CD4-positive, alpha-beta T cell (primary cell): ENCODE measurements at regions not wholly inside any gene's neighbourhood (a gene's known extent, or its start where the extent isn't known, plus 50 kb on each side); places are given as distances from the start of the nearest gene placed in this dataset.

ENCODE experiments used
- ATAC-seq: fragments of 200-7000 bp; cut with Tn5 transposase; one replicate; pipeline ENCODE4 v1.10.0; 2022; ENCODE audit warnings: mild to moderate bottlenecking; ENCODE audit not compliant: poor library complexity
- CTCF ChIA-PET: fragments of 350-600 bp; sonication (Branson Sonifier 250); formaldehyde crosslinking; loops from one replicate; lab custom pipeline; 2021; ENCODE audit warnings: antibody characterized with exemption, inconsistent platforms; lab: Charles Lee
- POLR2A ChIA-PET: fragments of 350-600 bp; sonication (Branson Sonifier 250); formaldehyde crosslinking; loops from one replicate; lab custom pipeline; 2021; ENCODE audit warnings: antibody characterized with exemption, inconsistent platforms; lab: Charles Lee
- DNase-seq, 14 experiments: peaks; one replicate each; pipeline ENCODE4 v3.0.0-alpha.2; 2013 to 2020; ENCODE audit warnings: mixed read lengths in 2 of 14
- H3K27ac ChIP-seq, 2 donors: one replicate each; pipeline versions ENCODE4 v1.5.1 to v1.7.0; 2013; ENCODE audit warnings: low read length in 2 of 2, low read depth in 1 of 2, mild to moderate bottlenecking in 1 of 2
- H3K27me3 ChIP-seq, 2 experiments: 1 replicate in 1 of 2; 2 replicates in 1 of 2; pipeline versions ENCODE4 v1.6.1 to v1.7.0; 2013; ENCODE audit warnings: low read length in 2 of 2, control low read depth in 1 of 2, mild to moderate bottlenecking in 1 of 2, moderate library complexity in 1 of 2; ENCODE audit not compliant: insufficient read depth in 2 of 2, control insufficient read depth in 1 of 2
- H3K36me3 ChIP-seq: one replicate; pipeline ENCODE4 v1.6.1; 2013; ENCODE audit warnings: low read length, control low read depth; ENCODE audit not compliant: insufficient read depth
- H3K4me1 ChIP-seq: one replicate; pipeline ENCODE4 v1.6.1; 2013; ENCODE audit warnings: low read length, control low read depth; ENCODE audit not compliant: insufficient read depth
- H3K4me3 ChIP-seq: one replicate; pipeline ENCODE4 v1.5.1; 2013; ENCODE audit warnings: mild to moderate bottlenecking, low read length, moderate library complexity
- H3K9me3 ChIP-seq, 2 experiments: 1 replicate in 1 of 2; 2 replicates in 1 of 2; pipeline versions ENCODE4 v1.6.1 to v1.7.0; 2013; ENCODE audit warnings: low read length in 2 of 2, mild to moderate bottlenecking in 2 of 2, control low read depth in 1 of 2, moderate library complexity in 1 of 2; ENCODE audit not compliant: control insufficient read depth in 1 of 2, insufficient read depth in 1 of 2
- H3K27ac Mint-ChIP-seq: one replicate; pipeline ENCODE4 v1.8.0; 2020; ENCODE audit warnings: mixed read lengths
- H3K27me3 Mint-ChIP-seq: one replicate; pipeline ENCODE4 v1.8.0; 2021; ENCODE audit warnings: mixed read lengths
- H3K36me3 Mint-ChIP-seq: one replicate; pipeline ENCODE4 v1.8.0; 2021; ENCODE audit warnings: low read depth, mixed read lengths
- H3K4me1 Mint-ChIP-seq: one replicate; pipeline ENCODE4 v1.8.0; 2021; ENCODE audit warnings: low read depth, mixed read lengths
- H3K4me3 Mint-ChIP-seq: one replicate; pipeline ENCODE4 v1.8.0; 2020; ENCODE audit warnings: mild to moderate bottlenecking, mixed read lengths
- H3K9me3 Mint-ChIP-seq: one replicate; pipeline ENCODE4 v1.8.0; 2020; ENCODE audit warnings: mixed read lengths
- intact Hi-C, 2 experiments: fragments of 100-400 bp; cut with DNase I in 1 of 2; cut with micrococcal nuclease in 1 of 2; formaldehyde crosslinking; loops; one replicate each; pipeline versions ENCODE4 v1.15.1 to v1.9.0; 2023 to 2025; cut with DNase I, micrococcal nuclease
- TF ChIP-seq, protein P1 (sequence below): fragments of 200-600 bp; IDR thresholded peaks from one replicate; pipeline ENCODE4 v1.8.0; 2022; ENCODE audit warnings: antibody characterized with exemption, mild to moderate bottlenecking

GRCh38 chr7:149686011-149686410 is 87.4 kb downstream of the ZNF467 start:
- Histone ChIP-seq H3K4me1 (no peaks in the 10 kb centered on the region), H3K27me3 (peaks cover 32 to 34% of the 10 kb centered on the region in 2 experiments), H3K4me3 (no peak overlapping the region), H3K27ac (no peak overlapping the region), H3K36me3 (no peaks in the 10 kb centered on the region), H3K9me3 (peaks cover 3 to 4% of the 10 kb centered on the region in 2 experiments)
- H3K9me3 Mint-ChIP-seq: no peaks in the 10 kb centered on the region
- H3K36me3 Mint-ChIP-seq: no peaks in the 10 kb centered on the region
- ChIA-PET CTCF (interaction anchor here (0.5 to 1.3 kb wide), 2 partner anchors 56 to 267 kb away, joined by 3 to 4 read pairs; no protein-coding TSS in a partner anchor), POLR2A (no interaction called here)
- TF ChIP-seq, protein P1, sequence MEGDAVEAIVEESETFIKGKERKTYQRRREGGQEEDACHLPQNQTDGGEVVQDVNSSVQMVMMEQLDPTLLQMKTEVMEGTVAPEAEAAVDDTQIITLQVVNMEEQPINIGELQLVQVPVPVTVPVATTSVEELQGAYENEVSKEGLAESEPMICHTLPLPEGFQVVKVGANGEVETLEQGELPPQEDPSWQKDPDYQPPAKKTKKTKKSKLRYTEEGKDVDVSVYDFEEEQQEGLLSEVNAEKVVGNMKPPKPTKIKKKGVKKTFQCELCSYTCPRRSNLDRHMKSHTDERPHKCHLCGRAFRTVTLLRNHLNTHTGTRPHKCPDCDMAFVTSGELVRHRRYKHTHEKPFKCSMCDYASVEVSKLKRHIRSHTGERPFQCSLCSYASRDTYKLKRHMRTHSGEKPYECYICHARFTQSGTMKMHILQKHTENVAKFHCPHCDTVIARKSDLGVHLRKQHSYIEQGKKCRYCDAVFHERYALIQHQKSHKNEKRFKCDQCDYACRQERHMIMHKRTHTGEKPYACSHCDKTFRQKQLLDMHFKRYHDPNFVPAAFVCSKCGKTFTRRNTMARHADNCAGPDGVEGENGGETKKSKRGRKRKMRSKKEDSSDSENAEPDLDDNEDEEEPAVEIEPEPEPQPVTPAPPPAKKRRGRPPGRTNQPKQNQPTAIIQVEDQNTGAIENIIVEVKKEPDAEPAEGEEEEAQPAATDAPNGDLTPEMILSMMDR: no peak
- H3K4me1 Mint-ChIP-seq: no peaks in the 10 kb centered on the region
- no peak overlapping the region for H3K4me3 Mint-ChIP-seq
- no peak for DNase-seq
- intact Hi-C loops: no loop called here
- ATAC-seq: no peak
- H3K27me3 Mint-ChIP-seq: peaks cover 80% of the 10 kb centered on the region
- no peak overlapping the region for H3K27ac Mint-ChIP-seq

- Mint-ChIP-seq H3K9me3 (no peaks in the 10 kb centered on the region), H3K27ac (no peak overlapping the region), H3K36me3 (no peaks in the 10 kb centered on the region), H3K4me1 (no peaks in the 10 kb centered on the region), H3K27me3 (peaks cover 80% of the 10 kb centered on the region), H3K4me3 (no peak overlapping the region)
- peaks cover 26 to 28% of the 10 kb centered on the region in 2 experiments for H3K27me3 ChIP-seq
- ChIA-PET CTCF (interaction anchor here (0.5 to 1.3 kb wide), 2 partner anchors 56 to 267 kb away, joined by 3 to 4 read pairs; no protein-coding TSS in a partner anchor), POLR2A (interaction anchor here (0.6 kb wide), 1 partner anchor 970 kb away, joined by 4 read pairs; no protein-coding TSS in a partner anchor)
- H3K27ac ChIP-seq: no peak overlapping the region
- TF ChIP-seq, protein P1: no peak
- intact Hi-C loops: no loop called here
- peaks cover 3 to 4% of the 10 kb centered on the region in 2 experiments for H3K9me3 ChIP-seq
- DNase-seq: no peak
- H3K4me3 ChIP-seq: no peak overlapping the region
- no peak for ATAC-seq
- H3K4me1 ChIP-seq: no peaks in the 10 kb centered on the region
- H3K36me3 ChIP-seq: no peaks in the 10 kb centered on the region
These were observed 87.9 kb downstream of the ZNF467 start for GRCh38 chr7:149685455-149685854.

DNA sequence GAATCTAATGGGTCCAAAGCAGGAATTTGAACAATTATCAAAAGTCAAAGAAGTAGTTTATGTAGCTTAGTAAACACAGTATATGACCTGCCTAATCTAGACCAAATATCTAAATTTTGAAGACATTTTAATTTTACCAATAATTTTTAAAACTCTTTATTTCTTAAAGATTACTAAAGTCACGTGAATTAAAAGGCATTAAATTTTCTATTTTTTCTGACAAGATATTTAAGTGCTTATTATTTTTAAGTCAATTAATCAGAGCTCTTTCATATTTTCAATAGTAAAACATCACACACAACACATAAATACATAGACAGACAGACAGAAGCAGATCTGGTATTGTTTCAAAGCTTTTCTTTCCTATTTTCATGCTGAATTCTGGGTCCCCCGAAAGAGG is 89.5 kb downstream of the ZNF467 start:
- POLR2A ChIA-PET: no interaction called here
- Histone ChIP-seq H3K4me1 (no peaks in the 10 kb centered on the region), H3K4me3 (no peak overlapping the region), H3K36me3 (no peaks in the 10 kb centered on the region), H3K27ac (no peak overlapping the region), H3K9me3 (peaks cover 0 to 3% of the 10 kb centered on the region in 2 experiments), H3K27me3 (peaks cover 13 to 20% of the 10 kb centered on the region in 2 experiments)
- H3K27ac Mint-ChIP-seq: no peak overlapping the region
- CTCF ChIA-PET: interaction anchor here (0.5 to 1.1 kb wide), 2 partner anchors 21 to 513 kb away, joined by 3 read pairs; no protein-coding TSS in a partner anchor
- H3K36me3 Mint-ChIP-seq: no peaks in the 10 kb centered on the region
- peaks cover 80% of the 10 kb centered on the region for H3K27me3 Mint-ChIP-seq
- H3K9me3 Mint-ChIP-seq: no peaks in the 10 kb centered on the region
- intact Hi-C loops: no loop called here
- DNase-seq (no peak), ATAC-seq (no peak)
- TF ChIP-seq, protein P1: no peak
- no peak overlapping the region for H3K4me3 Mint-ChIP-seq
- H3K4me1 Mint-ChIP-seq: no peaks in the 10 kb centered on the region
